ENCODE measurements at regions not wholly inside any gene's neighbourhood (a gene's known extent, or its start where the extent isn't known, plus 50 kb on each side); places are given as distances from the start of the nearest gene placed in this dataset.

- DNase-seq (ENCODE audit: low spot score): no peak
- H3K9me3 Mint-ChIP-seq (ENCODE audit: unreplicated experiment): no peaks in the 10 kb centered on the region
- H3K36me3 Mint-ChIP-seq (ENCODE audit: low read depth, unreplicated experiment): no peaks in the 10 kb centered on the region
- no peaks in the 10 kb centered on the region for H3K4me1 Mint-ChIP-seq (ENCODE audit: unreplicated experiment)
- TF ChIP-seq, protein P1, sequence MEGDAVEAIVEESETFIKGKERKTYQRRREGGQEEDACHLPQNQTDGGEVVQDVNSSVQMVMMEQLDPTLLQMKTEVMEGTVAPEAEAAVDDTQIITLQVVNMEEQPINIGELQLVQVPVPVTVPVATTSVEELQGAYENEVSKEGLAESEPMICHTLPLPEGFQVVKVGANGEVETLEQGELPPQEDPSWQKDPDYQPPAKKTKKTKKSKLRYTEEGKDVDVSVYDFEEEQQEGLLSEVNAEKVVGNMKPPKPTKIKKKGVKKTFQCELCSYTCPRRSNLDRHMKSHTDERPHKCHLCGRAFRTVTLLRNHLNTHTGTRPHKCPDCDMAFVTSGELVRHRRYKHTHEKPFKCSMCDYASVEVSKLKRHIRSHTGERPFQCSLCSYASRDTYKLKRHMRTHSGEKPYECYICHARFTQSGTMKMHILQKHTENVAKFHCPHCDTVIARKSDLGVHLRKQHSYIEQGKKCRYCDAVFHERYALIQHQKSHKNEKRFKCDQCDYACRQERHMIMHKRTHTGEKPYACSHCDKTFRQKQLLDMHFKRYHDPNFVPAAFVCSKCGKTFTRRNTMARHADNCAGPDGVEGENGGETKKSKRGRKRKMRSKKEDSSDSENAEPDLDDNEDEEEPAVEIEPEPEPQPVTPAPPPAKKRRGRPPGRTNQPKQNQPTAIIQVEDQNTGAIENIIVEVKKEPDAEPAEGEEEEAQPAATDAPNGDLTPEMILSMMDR (IDR thresholded peaks at IDR 0.05; ENCODE audit: unreplicated experiment): no peak
- no peak overlapping the region for H3K4me3 Mint-ChIP-seq (ENCODE audit: unreplicated experiment)
- peaks cover 1% of the 10 kb centered on the region for H3K27me3 Mint-ChIP-seq (ENCODE audit: unreplicated experiment)
- no peak overlapping the region for H3K27ac Mint-ChIP-seq (ENCODE audit: unreplicated experiment)
These were observed 176.2 kb downstream of the TFAP2C start for GRCh38 chr20:56805313-56805712.

- TF ChIP-seq, protein P1 (IDR thresholded peaks at IDR 0.05; ENCODE audit: unreplicated experiment): no peak
- H3K4me3 Mint-ChIP-seq (ENCODE audit: unreplicated experiment): no peak overlapping the region
- no peaks in the 10 kb centered on the region for H3K4me1 Mint-ChIP-seq (ENCODE audit: unreplicated experiment)
- peaks cover 1% of the 10 kb centered on the region for H3K27me3 Mint-ChIP-seq (ENCODE audit: unreplicated experiment)
- no peaks in the 10 kb centered on the region for H3K9me3 Mint-ChIP-seq (ENCODE audit: unreplicated experiment)
- no peak for DNase-seq (ENCODE audit: low spot score)
- H3K36me3 Mint-ChIP-seq (ENCODE audit: low read depth, unreplicated experiment): no peaks in the 10 kb centered on the region
- H3K27ac Mint-ChIP-seq (ENCODE audit: unreplicated experiment): no peak overlapping the region
These were observed 176.9 kb downstream of the TFAP2C start for GRCh38 chr20:56805966-56806365.

DNA sequence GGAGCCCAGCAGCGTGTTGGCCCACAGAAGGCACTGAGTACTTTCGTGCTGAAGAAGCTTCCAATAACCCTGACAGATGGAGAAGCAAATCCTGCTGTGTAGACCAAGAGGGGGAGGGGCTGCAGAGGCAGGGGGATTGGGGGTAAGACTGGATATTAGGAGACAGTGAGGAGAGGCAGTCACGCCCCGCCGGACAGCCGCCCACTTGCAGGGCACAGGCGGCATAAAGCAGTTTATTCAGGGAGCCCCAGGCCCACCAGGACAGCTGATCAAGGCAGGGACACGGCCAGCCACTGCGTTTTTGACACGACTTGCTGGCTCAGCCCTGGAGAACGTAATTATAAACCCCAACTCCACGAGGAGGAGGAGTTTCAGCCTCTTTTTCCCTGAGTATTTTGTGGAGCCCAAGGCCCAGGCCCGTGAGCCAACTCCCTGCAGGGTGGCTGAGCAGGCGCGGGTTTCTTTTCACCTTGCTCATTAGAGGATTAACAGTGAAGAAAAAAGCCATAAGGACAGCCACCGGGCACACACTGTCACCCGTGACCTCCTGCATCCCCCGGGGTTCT is 177.9 kb downstream of the TFAP2C start:
- TF ChIP-seq, protein P1 (IDR thresholded peaks at IDR 0.05; ENCODE audit: unreplicated experiment): no peak
- no peaks in the 10 kb centered on the region for H3K9me3 Mint-ChIP-seq (ENCODE audit: unreplicated experiment)
- H3K27ac Mint-ChIP-seq (ENCODE audit: unreplicated experiment): no peak overlapping the region
- no peak overlapping the region for H3K4me3 Mint-ChIP-seq (ENCODE audit: unreplicated experiment)
- no peaks in the 10 kb centered on the region for H3K36me3 Mint-ChIP-seq (ENCODE audit: low read depth, unreplicated experiment)
- peaks cover 1% of the 10 kb centered on the region for H3K27me3 Mint-ChIP-seq (ENCODE audit: unreplicated experiment)
- H3K4me1 Mint-ChIP-seq (ENCODE audit: unreplicated experiment): no peaks in the 10 kb centered on the region
- no peak for DNase-seq (ENCODE audit: low spot score)

DNA sequence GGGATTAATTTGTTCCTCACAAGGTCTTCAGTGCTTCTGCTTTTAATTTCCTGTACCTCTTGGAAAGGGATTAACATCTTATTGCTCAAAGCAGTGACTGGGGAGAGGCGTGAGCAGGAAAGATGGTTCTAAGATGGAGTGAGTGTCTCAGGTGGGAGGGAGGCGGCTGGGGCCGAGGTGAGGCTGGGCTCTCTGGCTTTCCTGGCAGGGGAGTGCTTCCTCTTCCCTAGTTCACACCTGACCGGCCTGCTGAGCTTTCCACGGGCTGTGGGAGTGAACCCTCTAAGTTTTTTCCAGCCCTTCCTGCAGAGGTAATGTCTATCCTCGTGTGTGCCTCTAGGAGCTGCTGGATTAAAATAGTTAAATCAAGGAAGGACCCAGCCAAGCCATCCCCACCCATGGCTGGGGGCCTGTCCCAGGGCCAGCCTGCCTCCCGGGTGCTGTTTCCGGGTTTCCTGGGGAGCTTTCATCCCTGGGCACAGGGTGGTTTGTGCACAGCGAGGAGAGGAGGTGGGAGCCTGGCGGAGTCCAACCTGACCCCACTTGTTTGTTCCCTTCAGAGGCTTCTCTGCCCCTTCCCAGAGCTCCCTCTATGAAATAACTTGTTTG is 179.1 kb downstream of the TFAP2C start:
- H3K4me1 Mint-ChIP-seq (ENCODE audit: unreplicated experiment): no peaks in the 10 kb centered on the region
- TF ChIP-seq, protein P1 (IDR thresholded peaks at IDR 0.05; ENCODE audit: unreplicated experiment): no peak
- no peaks in the 10 kb centered on the region for H3K9me3 Mint-ChIP-seq (ENCODE audit: unreplicated experiment)
- no peaks in the 10 kb centered on the region for H3K36me3 Mint-ChIP-seq (ENCODE audit: low read depth, unreplicated experiment)
- no peak overlapping the region for H3K27ac Mint-ChIP-seq (ENCODE audit: unreplicated experiment)
- H3K4me3 Mint-ChIP-seq (ENCODE audit: unreplicated experiment): no peak overlapping the region
- DNase-seq (ENCODE audit: low spot score): no peak
- peaks cover 1% of the 10 kb centered on the region for H3K27me3 Mint-ChIP-seq (ENCODE audit: unreplicated experiment)

DNA sequence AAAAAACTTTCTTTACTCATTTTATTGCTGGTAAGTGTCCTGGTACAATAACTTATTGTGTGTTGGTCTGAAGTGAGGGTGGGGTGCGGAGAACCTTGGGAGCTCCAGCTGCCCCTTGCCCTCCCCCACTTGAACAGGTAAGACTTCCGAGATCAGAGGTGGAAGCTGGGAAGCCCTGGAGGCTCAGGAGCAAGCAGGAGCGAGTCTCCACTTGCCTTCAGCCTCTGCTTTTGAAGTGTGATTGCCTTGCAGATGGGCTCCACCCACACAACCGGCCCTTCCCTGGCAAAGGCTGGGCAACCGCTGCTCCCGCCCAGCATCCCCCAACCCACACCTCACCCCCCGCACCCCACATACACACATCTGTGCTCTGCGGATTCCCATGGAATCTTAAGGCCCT is 179.6 kb downstream of the TFAP2C start:
- peaks cover 1% of the 10 kb centered on the region for H3K27me3 Mint-ChIP-seq (ENCODE audit: unreplicated experiment)
- H3K9me3 Mint-ChIP-seq (ENCODE audit: unreplicated experiment): no peaks in the 10 kb centered on the region
- DNase-seq (ENCODE audit: low spot score): no peak
- TF ChIP-seq, protein P1 (IDR thresholded peaks at IDR 0.05; ENCODE audit: unreplicated experiment): no peak
- H3K4me3 Mint-ChIP-seq (ENCODE audit: unreplicated experiment): no peak overlapping the region
- no peak overlapping the region for H3K27ac Mint-ChIP-seq (ENCODE audit: unreplicated experiment)
- H3K4me1 Mint-ChIP-seq (ENCODE audit: unreplicated experiment): no peaks in the 10 kb centered on the region
- no peaks in the 10 kb centered on the region for H3K36me3 Mint-ChIP-seq (ENCODE audit: low read depth, unreplicated experiment)
